ENCODE measurements at regions not wholly inside any gene's neighbourhood (a gene's known extent, or its start where the extent isn't known, plus 50 kb on each side); places are given as distances from the start of the nearest gene placed in this dataset.

- DNase-seq (ENCODE audit: low read depth in 2 of 2): no peak
Observed at GRCh38 chr9:74330487-74331214, 166.5 kb upstream of the RORB start.

GRCh38 chr9:74331607-74332006, 165.5 kb upstream of the RORB start:
- no peak for DNase-seq (ENCODE audit: low read depth in 2 of 2)

- DNase-seq (ENCODE audit: low read depth in 2 of 2): no peak
Observed at GRCh38 chr9:74333384-74334032, 163.6 kb upstream of the RORB start.

DNA sequence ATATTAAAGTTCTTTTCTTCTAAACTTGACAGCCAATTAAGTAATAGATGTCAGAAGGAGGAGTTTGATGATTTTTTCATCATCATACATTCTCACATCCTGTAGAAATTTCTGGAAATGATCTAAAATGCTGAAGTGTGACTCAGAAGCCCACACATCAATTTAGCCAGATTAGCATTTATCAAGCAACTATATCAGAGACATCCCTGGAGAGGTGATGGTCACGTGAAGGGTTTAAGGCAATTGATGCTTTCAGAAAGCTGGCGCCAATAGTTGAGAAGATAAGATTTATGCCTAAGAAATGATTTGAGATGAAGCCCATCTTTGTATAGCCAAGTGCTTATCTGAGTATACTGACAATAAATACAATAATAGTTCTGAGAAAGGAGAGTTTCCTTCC, 162.9 kb upstream of the RORB start:
- no peak for DNase-seq (ENCODE audit: low read depth in 2 of 2)

- DNase-seq (ENCODE audit: low read depth in 2 of 2): no peak
Observed at GRCh38 chr9:74336161-74336560, 161.0 kb upstream of the RORB start.

DNA sequence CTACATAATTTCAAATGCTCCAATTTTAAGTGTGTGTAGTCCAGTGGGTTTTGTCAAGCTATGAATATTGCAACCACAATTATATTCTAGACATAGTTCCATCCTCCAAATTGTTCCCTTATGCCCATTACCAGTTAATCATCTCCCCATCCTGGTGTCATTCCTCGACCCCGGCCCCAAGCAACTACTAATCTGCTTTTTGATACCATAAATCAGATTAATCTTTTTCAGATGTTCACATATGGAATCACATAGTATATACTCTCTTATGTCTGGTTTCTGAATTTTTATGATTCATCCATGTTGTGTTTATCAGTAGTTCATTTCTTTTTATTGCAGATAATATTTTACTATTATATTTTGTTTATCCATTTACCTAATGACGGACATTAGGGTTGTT, 148.4 kb upstream of the RORB start:
- no peak for DNase-seq (ENCODE audit: low read depth in 2 of 2)

- DNase-seq (ENCODE audit: low read depth in 2 of 2): no peak
Observed at GRCh38 chr9:74355107-74355506, 142.0 kb upstream of the RORB start.

DNA sequence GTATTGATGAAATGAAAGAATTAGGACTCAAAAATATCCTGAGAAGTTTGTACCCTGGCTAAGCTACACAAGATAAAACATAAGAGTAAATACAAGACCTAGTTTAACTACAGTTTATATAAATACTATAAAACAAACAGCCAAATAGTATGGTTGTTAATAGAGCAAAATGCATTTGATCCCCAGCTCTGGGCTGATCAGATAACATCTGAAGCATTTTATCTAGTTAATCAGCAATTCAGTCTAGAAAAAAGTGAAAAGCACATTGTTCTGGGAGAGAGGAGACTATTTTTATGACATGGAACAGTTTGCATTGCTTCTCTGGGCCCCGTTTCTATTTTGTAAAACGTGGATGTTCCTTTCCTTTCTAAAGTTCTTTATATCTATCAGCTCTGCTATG, 139.6 kb upstream of the RORB start:
- DNase-seq (ENCODE audit: low read depth in 2 of 2): no peak

DNA sequence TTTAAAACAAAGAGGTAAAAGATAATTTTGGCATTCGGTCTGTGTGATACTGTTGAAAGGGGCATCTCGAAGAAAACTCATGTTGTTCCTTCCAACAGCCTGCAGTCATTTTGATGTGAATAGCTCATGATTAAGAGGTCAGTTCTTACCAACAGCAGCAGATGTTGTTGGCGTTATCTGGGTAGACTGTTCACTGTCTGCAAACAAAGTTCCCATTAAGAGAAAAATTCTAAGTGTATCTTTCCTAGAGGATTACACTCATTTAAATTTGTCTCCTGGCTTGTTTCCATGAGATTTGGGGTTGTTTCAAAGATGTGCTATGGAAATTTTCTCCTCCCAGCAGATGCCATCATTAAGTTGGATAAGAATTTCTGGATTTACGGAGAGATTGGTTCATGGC, 138.2 kb upstream of the RORB start:
- no peak for DNase-seq (ENCODE audit: low read depth in 2 of 2)

- no peak for DNase-seq (ENCODE audit: low read depth in 2 of 2)
Observed at GRCh38 chr9:74361508-74361907, 135.6 kb upstream of the RORB start.

DNA sequence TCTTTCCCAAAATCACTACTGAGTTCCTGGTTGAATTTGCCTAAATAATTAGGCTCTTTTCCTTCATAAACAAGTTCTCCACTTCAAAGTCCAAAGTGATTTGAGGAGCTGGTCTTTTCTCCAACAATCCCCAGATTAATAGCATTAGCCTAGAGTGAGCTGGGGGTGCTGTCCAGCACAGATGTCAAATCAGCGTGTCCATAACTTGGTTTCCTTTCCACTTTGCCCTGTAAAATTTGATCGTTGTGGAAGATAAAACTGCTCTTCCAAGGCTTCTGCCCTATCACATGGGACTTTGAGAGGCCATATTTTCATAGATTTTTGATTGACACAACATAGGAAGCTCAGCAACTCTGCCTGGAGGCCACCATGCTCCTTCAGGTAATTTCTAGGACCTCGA, 134.7 kb upstream of the RORB start:
- DNase-seq (ENCODE audit: low read depth in 2 of 2): no peak

DNA sequence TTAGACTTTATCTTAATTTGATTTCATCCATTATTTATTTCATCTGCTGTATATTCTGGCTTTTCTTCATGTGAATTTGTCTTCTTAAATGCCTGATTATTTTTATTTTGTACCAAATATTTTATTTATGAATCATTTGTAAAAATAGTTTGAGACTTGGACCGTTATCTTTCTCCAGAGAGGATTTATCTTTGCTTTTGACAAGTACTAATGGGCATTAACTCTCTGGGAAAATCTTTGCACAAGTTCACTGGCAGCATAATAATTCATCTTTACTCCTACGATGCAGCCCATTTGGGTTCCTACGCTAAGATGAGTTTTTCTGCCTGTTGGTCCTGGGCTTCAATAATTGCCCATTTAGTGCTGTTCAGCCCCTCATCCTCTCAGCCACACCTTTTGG, 131.0 kb upstream of the RORB start:
- DNase-seq (ENCODE audit: low read depth in 2 of 2): no peak

- DNase-seq (ENCODE audit: low read depth in 2 of 2): no peak
Observed at GRCh38 chr9:74369844-74370243, 127.3 kb upstream of the RORB start.

- DNase-seq (ENCODE audit: low read depth in 2 of 2): no peak
Observed at GRCh38 chr9:74373348-74373747, 123.8 kb upstream of the RORB start.

DNA sequence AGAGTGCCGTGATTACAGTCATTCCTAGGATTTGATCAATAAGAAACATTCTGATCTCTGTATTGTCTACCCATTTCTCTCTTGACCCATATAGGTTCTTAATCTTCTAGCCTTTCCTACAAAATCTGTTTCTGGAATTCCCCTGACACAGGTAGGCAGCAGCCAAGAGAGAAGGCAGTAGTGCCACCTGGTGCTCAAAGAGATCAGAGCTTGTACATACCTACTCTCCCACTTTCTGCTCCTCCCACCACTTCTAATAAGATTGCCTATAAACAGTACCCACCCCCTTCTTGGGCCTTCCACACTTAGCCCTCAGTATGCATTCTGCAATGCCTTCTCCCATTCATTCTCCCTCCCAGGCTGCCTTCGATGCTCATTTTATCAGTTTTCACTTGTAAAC, 117.4 kb upstream of the RORB start:
- no peak for DNase-seq (ENCODE audit: low read depth in 2 of 2)

DNA sequence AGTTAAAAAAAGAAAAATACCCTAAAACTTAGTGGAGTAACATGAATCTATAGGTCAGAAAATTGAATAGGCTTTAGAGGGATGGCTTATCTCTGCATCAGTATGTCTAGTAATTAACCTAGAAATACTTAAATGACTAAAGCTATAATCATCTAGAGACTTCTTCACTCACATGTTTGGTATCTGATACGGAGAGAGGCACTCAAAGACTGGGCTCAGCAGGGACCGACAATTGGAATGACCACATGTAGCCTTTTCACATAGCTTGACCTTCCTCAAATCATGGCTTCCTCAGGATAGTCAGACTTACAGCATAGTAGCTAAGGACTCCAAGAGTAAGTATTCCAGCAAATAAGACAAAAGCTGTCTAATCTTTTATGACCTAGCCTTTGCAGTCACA, 105.3 kb upstream of the RORB start:
- no peak for DNase-seq (ENCODE audit: low read depth in 2 of 2)

DNA sequence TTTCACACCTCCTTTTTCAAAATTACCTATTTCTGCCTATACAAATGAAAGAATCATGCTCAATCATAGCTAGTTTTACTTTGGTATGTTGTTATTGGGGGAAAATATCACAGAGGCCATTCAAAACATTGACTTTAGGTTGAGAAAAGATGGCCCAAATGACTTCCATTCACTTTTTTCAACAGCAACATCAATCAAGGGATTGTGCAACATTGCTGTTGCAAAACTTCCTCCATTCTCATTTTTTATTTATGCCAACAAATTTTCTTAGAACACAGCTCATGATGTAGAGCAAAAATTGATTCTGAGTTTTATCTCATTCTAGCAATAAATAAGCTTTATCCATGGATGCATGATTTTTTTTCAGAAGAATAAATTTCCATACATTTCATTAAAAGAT, 93.6 kb upstream of the RORB start:
- no peak for DNase-seq (ENCODE audit: low read depth in 2 of 2)

GRCh38 chr9:74404620-74405019, 92.5 kb upstream of the RORB start:
- no peak for DNase-seq (ENCODE audit: low read depth in 2 of 2)

GRCh38 chr9:74407166-74407565, 90.0 kb upstream of the RORB start:
- no peak for DNase-seq (ENCODE audit: low read depth in 2 of 2)

GRCh38 chr9:74412236-74412979, 84.7 kb upstream of the RORB start:
- DNase-seq (ENCODE audit: low read depth in 2 of 2): no peak

DNA sequence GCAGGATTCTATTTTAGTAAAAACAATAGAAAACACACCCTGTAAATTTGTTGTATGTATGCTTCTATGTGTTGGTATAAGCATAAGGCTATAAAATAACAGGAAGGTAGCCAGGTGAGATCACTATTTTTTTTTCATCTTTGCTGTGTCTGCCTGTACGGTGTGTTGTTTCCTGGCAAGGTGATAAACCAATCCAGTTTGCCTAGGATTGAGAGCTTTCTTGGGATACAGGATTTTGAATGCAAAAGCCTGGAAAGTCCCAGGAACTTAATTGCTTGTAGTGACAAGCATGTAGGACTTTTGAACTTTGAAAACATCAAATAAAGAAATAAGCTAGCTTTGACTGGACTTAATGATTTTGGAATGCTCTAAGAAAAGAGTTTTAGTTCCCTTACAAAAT, 83.3 kb upstream of the RORB start:
- no peak for DNase-seq (ENCODE audit: low read depth in 2 of 2)

DNA sequence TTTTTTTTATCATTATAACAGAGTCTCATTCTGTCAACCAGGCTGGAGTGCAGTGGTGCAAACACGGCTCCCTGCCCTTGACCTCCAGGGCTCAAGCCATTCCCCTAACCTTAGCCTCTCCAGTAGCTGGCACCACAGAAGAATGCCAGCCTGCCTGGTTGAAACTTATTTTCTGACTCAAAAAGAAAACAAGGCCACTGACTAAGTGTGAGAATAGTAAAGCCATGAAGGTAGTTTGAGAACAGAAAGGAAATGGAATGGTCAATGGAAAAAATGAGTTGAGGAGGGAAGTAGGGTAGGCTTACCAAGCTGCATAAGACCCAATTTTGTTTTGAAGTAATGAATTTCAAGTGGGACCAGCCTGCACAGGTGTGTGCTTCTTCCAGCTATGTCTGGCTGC, 82.8 kb upstream of the RORB start:
- no peak for DNase-seq (ENCODE audit: low read depth in 2 of 2)

DNA sequence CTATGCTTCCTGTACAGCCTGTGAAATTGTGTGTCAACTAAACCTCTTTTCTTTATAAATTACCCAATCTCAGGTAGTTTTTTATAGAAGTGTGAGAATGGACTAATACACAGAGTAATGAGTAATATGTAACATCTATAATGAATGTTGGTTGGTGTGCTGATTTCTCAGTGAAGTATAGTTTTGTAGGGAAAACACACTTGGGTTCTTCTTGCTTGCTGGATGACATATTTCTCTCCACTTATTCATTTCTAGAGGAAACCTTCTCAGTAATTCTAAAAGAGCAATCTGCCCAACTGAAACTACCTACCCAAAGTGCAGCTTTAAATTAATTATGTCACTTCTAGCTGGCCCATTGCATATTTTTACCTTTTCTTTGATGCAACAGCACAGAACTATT, 81.1 kb upstream of the RORB start:
- no peak for DNase-seq (ENCODE audit: low read depth in 2 of 2)

Data from stimulated activated CD4-positive, alpha-beta T cell treated with anti-CD3 and anti-CD28 coated beads, Interleukin-1b, Interleukin-23, amount 100 ng/mL, for 1 hour (primary cell).